IPS-15b (cell line): ENCODE measurements at regions not wholly inside any gene's neighbourhood (a gene's known extent, or its start where the extent isn't known, plus 50 kb on each side); places are given as distances from the start of the nearest gene placed in this dataset.

Experiments used
- H3K27me3 ChIP-seq: one replicate; pipeline ENCODE4 v1.6.1; 2013; ENCODE audit warnings: low read length; ENCODE audit not compliant: control insufficient read depth, insufficient read depth
- H3K36me3 ChIP-seq: one replicate; pipeline ENCODE4 v1.6.1; 2013; ENCODE audit warnings: low read length; ENCODE audit not compliant: control insufficient read depth, insufficient read depth
- H3K4me1 ChIP-seq: one replicate; pipeline ENCODE4 v1.6.1; 2013; ENCODE audit warnings: mild to moderate bottlenecking, low read length; ENCODE audit not compliant: control insufficient read depth, insufficient read depth
- H3K4me3 ChIP-seq: one replicate; pipeline ENCODE4 v1.5.1; 2013; ENCODE audit warnings: low read depth, low read length
- H3K9ac ChIP-seq: one replicate; pipeline ENCODE4 v1.6.1; 2013; ENCODE audit warnings: low read depth, mild to moderate bottlenecking, low read length
- H3K9me3 ChIP-seq: one replicate; pipeline ENCODE4 v1.6.1; 2013; ENCODE audit warnings: mild to moderate bottlenecking, low read length; ENCODE audit not compliant: control insufficient read depth, insufficient read depth

- no peak overlapping the region for H3K9ac ChIP-seq
- H3K9me3 ChIP-seq, result no peaks in the 10 kb centered on the region
- H3K36me3 ChIP-seq, result no peaks in the 10 kb centered on the region
- no peaks in the 10 kb centered on the region for H3K27me3 ChIP-seq
- no peak overlapping the region for H3K4me3 ChIP-seq
- H3K4me1 ChIP-seq, result no peaks in the 10 kb centered on the region
These were observed 171.5 kb downstream of the BUB3 start for GRCh38 chr10:123325663-123326190.

GRCh38 chr10:123326674-123327073, 172.5 kb downstream of the BUB3 start:
- Histone ChIP-seq H3K9me3 (no peaks in the 10 kb centered on the region), H3K9ac (no peak overlapping the region), H3K4me1 (no peaks in the 10 kb centered on the region), H3K27me3 (no peaks in the 10 kb centered on the region), H3K4me3 (no peak overlapping the region), H3K36me3 (no peaks in the 10 kb centered on the region)

- Histone ChIP-seq H3K9ac (no peak overlapping the region), H3K36me3 (no peaks in the 10 kb centered on the region), H3K4me3 (no peak overlapping the region), H3K4me1 (no peaks in the 10 kb centered on the region), H3K9me3 (no peaks in the 10 kb centered on the region), H3K27me3 (no peaks in the 10 kb centered on the region)
These were observed 173.2 kb downstream of the BUB3 start for GRCh38 chr10:123327450-123327849.

GRCh38 chr10:123327896-123328295, 173.7 kb downstream of the BUB3 start:
- Histone ChIP-seq H3K4me3 (no peak overlapping the region), H3K27me3 (no peaks in the 10 kb centered on the region), H3K9me3 (no peaks in the 10 kb centered on the region), H3K4me1 (no peaks in the 10 kb centered on the region), H3K36me3 (no peaks in the 10 kb centered on the region), H3K9ac (no peak overlapping the region)

GRCh38 chr10:123331438-123331837, 177.2 kb downstream of the BUB3 start:
- Histone ChIP-seq H3K27me3 (no peaks in the 10 kb centered on the region), H3K4me3 (no peak overlapping the region), H3K9ac (no peak overlapping the region), H3K9me3 (no peaks in the 10 kb centered on the region), H3K4me1 (no peaks in the 10 kb centered on the region), H3K36me3 (no peaks in the 10 kb centered on the region)

- Histone ChIP-seq H3K4me3 (no peak overlapping the region), H3K4me1 (no peaks in the 10 kb centered on the region), H3K9me3 (no peaks in the 10 kb centered on the region), H3K36me3 (no peaks in the 10 kb centered on the region), H3K27me3 (no peaks in the 10 kb centered on the region), H3K9ac (no peak overlapping the region)
These were observed 192.4 kb downstream of the BUB3 start for GRCh38 chr10:123346581-123346980.

- no peaks in the 10 kb centered on the region for H3K27me3 ChIP-seq
- no peak overlapping the region for H3K4me3 ChIP-seq
- no peaks in the 10 kb centered on the region for H3K9me3 ChIP-seq
- H3K9ac ChIP-seq, result no peak overlapping the region
- no peaks in the 10 kb centered on the region for H3K36me3 ChIP-seq
- no peaks in the 10 kb centered on the region for H3K4me1 ChIP-seq
These were observed 194.7 kb downstream of the BUB3 start for GRCh38 chr10:123348691-123349572.

- Histone ChIP-seq H3K27me3 (no peaks in the 10 kb centered on the region), H3K9me3 (no peaks in the 10 kb centered on the region), H3K4me1 (no peaks in the 10 kb centered on the region), H3K9ac (no peak overlapping the region), H3K36me3 (no peaks in the 10 kb centered on the region), H3K4me3 (no peak overlapping the region)
These were observed 197.5 kb downstream of the BUB3 start for GRCh38 chr10:123351715-123352114.

- Histone ChIP-seq H3K36me3 (no peaks in the 10 kb centered on the region), H3K27me3 (no peaks in the 10 kb centered on the region), H3K9ac (no peak overlapping the region), H3K4me3 (no peak overlapping the region), H3K4me1 (peaks cover 4% of the 10 kb centered on the region), H3K9me3 (no peaks in the 10 kb centered on the region)
These were observed 200.3 kb downstream of the BUB3 start for GRCh38 chr10:123354521-123354920.

- H3K9ac ChIP-seq, result no peak overlapping the region
- no peaks in the 10 kb centered on the region for H3K9me3 ChIP-seq
- H3K36me3 ChIP-seq, result no peaks in the 10 kb centered on the region
- H3K4me1 ChIP-seq, result peaks cover 4% of the 10 kb centered on the region
- no peaks in the 10 kb centered on the region for H3K27me3 ChIP-seq
- no peak overlapping the region for H3K4me3 ChIP-seq
These were observed 201.7 kb downstream of the BUB3 start for GRCh38 chr10:123355748-123356481.

- peaks cover 4% of the 10 kb centered on the region for H3K4me1 ChIP-seq
- H3K36me3 ChIP-seq, result no peaks in the 10 kb centered on the region
- H3K9ac ChIP-seq, result no peak overlapping the region
- H3K4me3 ChIP-seq, result no peak overlapping the region
- H3K9me3 ChIP-seq, result no peaks in the 10 kb centered on the region
- no peaks in the 10 kb centered on the region for H3K27me3 ChIP-seq
These were observed 202.6 kb downstream of the BUB3 start for GRCh38 chr10:123356799-123357198.
